Neural progenitor cell (in vitro differentiated cells): ENCODE measurements at regions not wholly inside any gene's neighbourhood (a gene's known extent, or its start where the extent isn't known, plus 50 kb on each side); places are given as distances from the start of the nearest gene placed in this dataset.

Source experiments
- DNase-seq: peaks from one replicate; pipeline ENCODE4 v3.0.0-alpha.2; 2016; ENCODE audit warnings: low spot score
- H2AFZ ChIP-seq: fragments of 200-600 bp; sonication (generic); replicated peaks from 2 replicates; pipeline ENCODE4 v1.6.1; 2016; ENCODE audit warnings: antibody characterized with exemption
- H3F3A ChIP-seq: fragments of 200-600 bp; sonication (generic); 2 replicates; pipeline ENCODE4 v1.6.1; 2016; ENCODE audit warnings: antibody characterized with exemption, low read depth
- H3K27ac ChIP-seq: fragments of 200-600 bp; sonication (generic); 2 replicates; pipeline ENCODE4 v1.5.1; 2016; ENCODE audit warnings: mild to moderate bottlenecking
- H3K27me3 ChIP-seq: fragments of 200-600 bp; sonication (generic); 2 replicates; pipeline ENCODE4 v1.6.1; 2016; ENCODE audit warnings: mild to moderate bottlenecking, moderate library complexity
- H3K36me3 ChIP-seq: fragments of 200-600 bp; sonication (generic); 2 replicates; pipeline ENCODE4 v1.5.1; 2016
- H3K4me1 ChIP-seq: fragments of 200-600 bp; sonication (generic); 2 replicates; pipeline ENCODE4 v1.6.1; 2016; ENCODE audit warnings: mixed run types
- H3K4me2 ChIP-seq: fragments of 200-600 bp; sonication (generic); 2 replicates; pipeline ENCODE4 v1.6.1; 2016
- H3K4me3 ChIP-seq: fragments of 200-600 bp; sonication (generic); 2 replicates; pipeline ENCODE4 v1.5.1; 2016
- H3K79me2 ChIP-seq: fragments of 200-600 bp; sonication (generic); 2 replicates; pipeline ENCODE4 v1.6.1; 2016; ENCODE audit warnings: low read depth
- H3K9ac ChIP-seq: fragments of 200-600 bp; sonication (generic); 2 replicates; pipeline ENCODE4 v1.6.1; 2016
- H3K9me3 ChIP-seq: fragments of 200-600 bp; sonication (generic); 2 replicates; pipeline ENCODE4 v1.5.1; 2016; ENCODE audit warnings: low read depth
- H4K20me1 ChIP-seq: fragments of 200-600 bp; sonication (generic); 2 replicates; pipeline ENCODE4 v1.6.1; 2016; ENCODE audit warnings: low read depth
- H3K27ac Mint-ChIP-seq: 3 replicates; pipeline ENCODE4 v1.8.0; 2021; ENCODE audit warnings: mixed read lengths
- H3K27me3 Mint-ChIP-seq: 2 replicates; pipeline ENCODE4 v1.8.0; 2022; ENCODE audit warnings: low read depth, mild to moderate bottlenecking, inconsistent platforms, moderate library complexity, mixed read lengths; ENCODE audit not compliant: insufficient read depth
- H3K36me3 Mint-ChIP-seq: 3 replicates; pipeline ENCODE4 v1.8.0; 2021; ENCODE audit warnings: mixed read lengths
- H3K4me1 Mint-ChIP-seq: 3 replicates; pipeline ENCODE4 v1.8.0; 2021; ENCODE audit warnings: mixed read lengths
- H3K4me3 Mint-ChIP-seq: 3 replicates; pipeline ENCODE4 v1.8.0; 2021; ENCODE audit warnings: mild to moderate bottlenecking, moderate library complexity, mixed read lengths
- H3K9me3 Mint-ChIP-seq: 3 replicates; pipeline ENCODE4 v1.8.0; 2020; ENCODE audit warnings: mixed read lengths
- EZH2 ChIP-seq: fragments of 200-600 bp; sonication (generic); IDR thresholded peaks from 2 replicates; pipeline ENCODE4 v1.6.1; 2017; ENCODE audit warnings: antibody characterized with exemption, mild to moderate bottlenecking, moderate library complexity
- EZH2phosphoT487 ChIP-seq: fragments of 200-600 bp; sonication (generic); IDR thresholded peaks from 2 replicates; pipeline ENCODE4 v1.6.1; 2017; ENCODE audit warnings: antibody characterized with exemption
- TF ChIP-seq, protein P1 (sequence below): fragments of 200-600 bp; sonication (generic); IDR thresholded peaks from 2 replicates; pipeline ENCODE4 v1.5.1; 2017; ENCODE audit warnings: antibody characterized with exemption, mild to moderate bottlenecking

DNA sequence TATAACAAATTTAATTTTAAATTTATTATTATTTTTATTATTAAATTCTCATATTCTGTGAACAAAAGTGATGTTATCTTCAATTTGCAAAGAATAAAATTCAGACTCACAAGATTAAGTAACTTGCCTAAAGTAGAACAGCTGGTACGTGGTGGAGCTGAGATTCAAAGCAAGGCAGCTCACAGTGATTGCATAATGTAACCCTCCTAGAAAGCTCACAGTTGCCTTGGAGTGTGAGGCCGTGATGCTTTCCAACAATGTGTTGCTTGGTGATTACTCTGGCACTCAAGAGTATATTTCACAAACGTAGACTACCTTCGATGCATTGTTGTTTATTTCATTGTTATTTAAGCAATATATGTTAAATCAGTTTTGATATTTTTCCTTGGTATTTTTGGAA lies 1039.2 kb upstream of the PABPC4L start:
- no peak for TF ChIP-seq EZH2phosphoT487
- TF ChIP-seq EZH2: no peak
- TF ChIP-seq, protein P1, sequence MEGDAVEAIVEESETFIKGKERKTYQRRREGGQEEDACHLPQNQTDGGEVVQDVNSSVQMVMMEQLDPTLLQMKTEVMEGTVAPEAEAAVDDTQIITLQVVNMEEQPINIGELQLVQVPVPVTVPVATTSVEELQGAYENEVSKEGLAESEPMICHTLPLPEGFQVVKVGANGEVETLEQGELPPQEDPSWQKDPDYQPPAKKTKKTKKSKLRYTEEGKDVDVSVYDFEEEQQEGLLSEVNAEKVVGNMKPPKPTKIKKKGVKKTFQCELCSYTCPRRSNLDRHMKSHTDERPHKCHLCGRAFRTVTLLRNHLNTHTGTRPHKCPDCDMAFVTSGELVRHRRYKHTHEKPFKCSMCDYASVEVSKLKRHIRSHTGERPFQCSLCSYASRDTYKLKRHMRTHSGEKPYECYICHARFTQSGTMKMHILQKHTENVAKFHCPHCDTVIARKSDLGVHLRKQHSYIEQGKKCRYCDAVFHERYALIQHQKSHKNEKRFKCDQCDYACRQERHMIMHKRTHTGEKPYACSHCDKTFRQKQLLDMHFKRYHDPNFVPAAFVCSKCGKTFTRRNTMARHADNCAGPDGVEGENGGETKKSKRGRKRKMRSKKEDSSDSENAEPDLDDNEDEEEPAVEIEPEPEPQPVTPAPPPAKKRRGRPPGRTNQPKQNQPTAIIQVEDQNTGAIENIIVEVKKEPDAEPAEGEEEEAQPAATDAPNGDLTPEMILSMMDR: no peak
- DNase-seq: no peak
- Histone ChIP-seq H3K4me3 (no peak overlapping the region), H3F3A (no peaks in the 10 kb centered on the region), H4K20me1 (no peaks in the 10 kb centered on the region), H3K4me1 (no peaks in the 10 kb centered on the region), H3K9ac (no peak overlapping the region), H3K4me2 (no peak overlapping the region), H3K27ac (no peak overlapping the region), H3K27me3 (no peaks in the 10 kb centered on the region), H2AFZ (no peak overlapping the region), H3K9me3 (no peaks in the 10 kb centered on the region), H3K36me3 (no peaks in the 10 kb centered on the region), H3K79me2 (no peaks in the 10 kb centered on the region)
- no peak overlapping the region for H3K4me3 Mint-ChIP-seq
- H3K9me3 Mint-ChIP-seq: peaks cover 3% of the 10 kb centered on the region
- H3K36me3 Mint-ChIP-seq: no peaks in the 10 kb centered on the region
- H3K4me1 Mint-ChIP-seq: peaks cover 10% of the 10 kb centered on the region
- no peaks in the 10 kb centered on the region for H3K27me3 Mint-ChIP-seq
- no peak overlapping the region for H3K27ac Mint-ChIP-seq

DNA sequence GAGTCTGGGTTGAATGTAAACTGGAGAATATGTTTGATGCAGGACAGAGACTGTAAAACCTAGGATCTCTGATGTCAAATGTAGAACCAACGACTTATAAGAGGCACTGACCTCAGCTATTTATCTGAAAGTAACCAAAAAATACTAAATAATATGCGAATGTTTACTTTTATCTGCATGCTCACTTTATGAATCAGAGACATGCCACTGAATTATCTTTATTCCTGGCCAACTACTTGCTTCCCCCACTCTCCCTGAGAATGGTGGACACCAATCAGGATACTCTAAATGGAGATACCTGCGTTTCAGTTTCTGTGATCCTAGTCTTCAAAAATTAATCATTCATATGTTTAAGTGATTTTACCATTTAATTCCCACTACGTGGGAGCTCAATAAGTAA lies 1038.4 kb upstream of the PABPC4L start:
- Histone ChIP-seq H3K4me2 (no peak overlapping the region), H2AFZ (peak overlapping the region; percentile 46), H3K27ac (no peak overlapping the region), H3K4me1 (no peaks in the 10 kb centered on the region), H3F3A (no peaks in the 10 kb centered on the region), H3K36me3 (no peaks in the 10 kb centered on the region), H3K79me2 (no peaks in the 10 kb centered on the region), H3K9me3 (no peaks in the 10 kb centered on the region), H3K4me3 (no peak overlapping the region), H3K27me3 (no peaks in the 10 kb centered on the region), H3K9ac (no peak overlapping the region), H4K20me1 (no peaks in the 10 kb centered on the region)
- TF ChIP-seq, protein P1: no peak
- no peak for TF ChIP-seq EZH2
- no peak for TF ChIP-seq EZH2phosphoT487
- no peak for DNase-seq
- Mint-ChIP-seq H3K27ac (no peak overlapping the region), H3K27me3 (no peaks in the 10 kb centered on the region), H3K9me3 (peaks cover 3% of the 10 kb centered on the region), H3K4me3 (no peak overlapping the region), H3K36me3 (no peaks in the 10 kb centered on the region), H3K4me1 (peaks cover 9% of the 10 kb centered on the region)

DNA sequence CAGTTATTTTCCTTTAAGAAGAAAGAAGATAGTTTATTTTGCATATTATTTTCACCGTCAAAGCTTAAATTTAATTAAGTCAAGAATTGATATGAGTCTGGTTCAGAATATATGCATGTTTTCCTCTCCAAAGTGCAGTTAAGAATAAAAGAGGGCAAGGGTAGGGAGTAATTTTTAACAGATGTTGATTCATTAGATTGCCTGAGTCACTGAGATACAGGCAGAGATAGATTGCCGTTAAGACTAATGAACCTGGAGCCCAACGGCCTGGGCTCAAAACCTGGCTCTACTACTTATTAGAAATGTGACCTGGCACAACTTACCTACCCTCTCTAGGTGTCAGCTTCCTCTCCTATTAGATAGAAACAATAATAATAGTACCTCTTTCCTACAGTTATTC lies 1037.4 kb upstream of the PABPC4L start:
- Mint-ChIP-seq H3K4me1 (peaks cover 2% of the 10 kb centered on the region), H3K4me3 (no peak overlapping the region), H3K27me3 (no peaks in the 10 kb centered on the region), H3K36me3 (no peaks in the 10 kb centered on the region), H3K27ac (no peak overlapping the region), H3K9me3 (peaks cover 3% of the 10 kb centered on the region)
- no peak overlapping the region for H3K4me3 ChIP-seq
- DNase-seq: no peak
- H3K27me3 ChIP-seq: no peaks in the 10 kb centered on the region
- no peaks in the 10 kb centered on the region for H3K4me1 ChIP-seq
- no peaks in the 10 kb centered on the region for H3K36me3 ChIP-seq
- no peaks in the 10 kb centered on the region for H3K9me3 ChIP-seq
- no peaks in the 10 kb centered on the region for H4K20me1 ChIP-seq
- H3K79me2 ChIP-seq: no peaks in the 10 kb centered on the region
- TF ChIP-seq EZH2 (no peak), EZH2phosphoT487 (no peak)
- TF ChIP-seq, protein P1: no peak
- H3F3A ChIP-seq: no peaks in the 10 kb centered on the region
- H2AFZ ChIP-seq: no peak overlapping the region
- no peak overlapping the region for H3K27ac ChIP-seq
- H3K9ac ChIP-seq: no peak overlapping the region
- H3K4me2 ChIP-seq: no peak overlapping the region
